ENCODE measurements at regions not wholly inside any gene's neighbourhood (a gene's known extent, or its start where the extent isn't known, plus 50 kb on each side); places are given as distances from the start of the nearest gene placed in this dataset.
"Not testable (repeated sequence)": the region's sequence is repeated elsewhere in the genome, so short reads cannot be mapped to it uniquely, and the experiment has no call there.

GRCh38 chr5:68028131-68028727, 187.3 kb upstream of the PIK3R1 start:
- Mint-ChIP-seq H3K36me3 (no peaks in the 10 kb centered on the region), H3K27ac (no peak overlapping the region), H3K4me3 (no peak overlapping the region), H3K9me3 (no peaks in the 10 kb centered on the region), H3K4me1 (no peaks in the 10 kb centered on the region), H3K27me3 (peaks cover 4% of the 10 kb centered on the region)
- DNase-seq: no peak

GRCh38 chr5:68027519-68027918, 188.0 kb upstream of the PIK3R1 start:
- no peaks in the 10 kb centered on the region for H3K9me3 Mint-ChIP-seq

DNA sequence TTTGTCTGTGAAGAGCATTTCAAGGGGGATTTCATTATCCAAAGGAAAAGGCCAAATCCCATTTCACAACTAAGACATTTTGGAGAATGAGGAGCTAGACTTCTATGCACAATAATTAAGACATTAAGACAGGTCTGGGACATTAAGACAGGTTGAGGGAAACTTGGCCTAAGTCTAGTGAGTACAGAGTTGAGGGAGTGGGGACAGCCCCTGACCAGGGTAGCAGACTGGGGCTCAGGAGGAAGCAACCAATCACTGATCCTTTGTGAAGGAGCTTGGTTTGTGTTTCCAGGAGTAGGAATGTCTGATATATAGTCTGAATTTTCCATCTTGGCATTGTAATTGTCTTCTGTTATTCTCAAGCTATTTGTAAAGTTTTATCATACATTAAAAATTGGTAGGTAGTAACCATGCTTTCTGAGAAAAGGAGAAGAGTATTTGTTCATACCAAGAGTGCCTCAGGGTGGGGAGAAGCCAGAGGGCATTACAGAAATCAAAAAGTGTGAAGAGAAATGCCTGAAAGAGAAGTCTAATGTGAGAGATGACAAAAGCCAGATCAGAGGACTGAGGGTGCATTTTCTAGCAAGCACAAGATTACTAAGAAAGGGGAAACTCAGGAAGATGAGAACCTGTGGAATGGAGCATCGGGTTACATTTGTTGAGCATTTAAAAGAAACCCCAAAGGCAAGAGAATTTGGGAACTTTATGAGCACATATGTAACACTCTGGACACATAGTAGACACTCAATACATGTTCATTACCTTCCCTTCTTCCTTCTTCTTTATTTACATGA, 189.3 kb upstream of the PIK3R1 start:
- DNase-seq: no peak
- H3K27me3 Mint-ChIP-seq: peaks cover 4% of the 10 kb centered on the region
- H3K4me1 Mint-ChIP-seq: no peaks in the 10 kb centered on the region
- H3K27ac Mint-ChIP-seq: no peak overlapping the region
- no peak overlapping the region for H3K4me3 Mint-ChIP-seq
- no peaks in the 10 kb centered on the region for H3K9me3 Mint-ChIP-seq
- H3K36me3 Mint-ChIP-seq: no peaks in the 10 kb centered on the region

More at GRCh38 chr5:68027519-68027918, 188.0 kb upstream of the PIK3R1 start:
- Mint-ChIP-seq H3K4me1 (no peaks in the 10 kb centered on the region), H3K27ac (no peak overlapping the region), H3K4me3 (no peak overlapping the region), H3K36me3 (no peaks in the 10 kb centered on the region), H3K27me3 (peaks cover 4% of the 10 kb centered on the region)
- no peak for DNase-seq

DNA sequence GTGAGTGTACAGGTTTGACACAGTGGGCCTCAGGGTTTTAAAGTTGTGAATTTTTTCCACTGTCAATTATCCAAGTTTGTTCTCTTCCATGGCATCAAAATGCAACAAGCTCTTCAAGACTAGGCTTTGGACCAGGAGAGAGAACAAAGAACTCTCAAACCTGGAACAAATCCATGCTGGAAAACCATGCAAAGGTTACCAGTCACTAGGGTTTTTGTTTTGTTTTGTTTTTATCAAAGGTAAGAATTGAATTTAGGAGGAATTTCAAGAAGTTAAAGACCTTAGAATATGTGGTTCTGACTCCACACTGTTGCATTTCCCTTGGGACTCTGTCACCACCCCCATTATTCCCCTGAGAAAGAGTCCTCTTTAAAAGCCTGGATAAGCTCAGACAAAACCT, 191.1 kb upstream of the PIK3R1 start:
- Mint-ChIP-seq H3K9me3 (no peaks in the 10 kb centered on the region), H3K4me3 (no peak overlapping the region), H3K36me3 (no peaks in the 10 kb centered on the region), H3K4me1 (no peaks in the 10 kb centered on the region), H3K27ac (no peak overlapping the region), H3K27me3 (no peaks in the 10 kb centered on the region)
- no peak for DNase-seq

- no peaks in the 10 kb centered on the region for H3K36me3 Mint-ChIP-seq
- no peaks in the 10 kb centered on the region for H3K27me3 Mint-ChIP-seq
- DNase-seq: no peak
- H3K9me3 Mint-ChIP-seq: no peaks in the 10 kb centered on the region
- H3K4me1 Mint-ChIP-seq: no peaks in the 10 kb centered on the region
- no peak overlapping the region for H3K4me3 Mint-ChIP-seq
- H3K27ac Mint-ChIP-seq: no peak overlapping the region
Measured at GRCh38 chr5:68021916-68022315, 193.6 kb upstream of the PIK3R1 start.

- Mint-ChIP-seq H3K9me3 (no peaks in the 10 kb centered on the region), H3K27me3 (no peaks in the 10 kb centered on the region), H3K27ac (no peak overlapping the region), H3K4me3 (no peak overlapping the region), H3K4me1 (no peaks in the 10 kb centered on the region), H3K36me3 (no peaks in the 10 kb centered on the region)
- DNase-seq: no peak
Measured at GRCh38 chr5:68021227-68021626, 194.3 kb upstream of the PIK3R1 start.

DNA sequence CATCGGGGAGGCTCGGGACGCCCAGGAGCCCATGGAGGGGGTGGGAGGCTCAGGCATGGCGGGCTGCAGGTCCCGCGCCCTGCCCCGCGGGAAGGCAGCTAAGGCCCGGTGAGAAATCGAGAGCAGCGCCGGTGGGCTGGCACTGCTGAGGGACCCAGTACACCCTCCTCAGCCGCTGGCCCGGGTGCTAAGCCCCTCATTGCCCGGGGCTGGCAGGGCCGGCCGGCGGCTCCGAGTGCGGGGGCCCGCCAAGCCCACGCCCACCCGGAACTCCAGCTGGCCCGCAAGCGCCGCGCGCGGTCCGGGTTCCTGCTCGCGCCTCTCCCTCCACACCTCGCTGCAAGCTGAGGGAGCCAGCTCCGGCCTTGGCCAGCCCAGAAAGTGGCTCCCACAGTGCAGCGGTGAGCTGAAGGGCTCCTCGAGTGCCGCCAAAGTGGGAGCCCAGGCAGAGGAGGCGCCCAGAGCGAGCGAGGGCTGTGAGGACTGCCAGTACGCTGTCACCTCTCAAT, 195.0 kb upstream of the PIK3R1 start:
- H3K9me3 Mint-ChIP-seq, H3K4me3 Mint-ChIP-seq, H3K36me3 Mint-ChIP-seq: not testable (repeated sequence)

GRCh38 chr5:68015381-68016302, 199.9 kb upstream of the PIK3R1 start:
- Mint-ChIP-seq H3K4me1 (no peaks in the 10 kb centered on the region), H3K27ac (no peak overlapping the region), H3K36me3 (no peaks in the 10 kb centered on the region), H3K4me3 (no peak overlapping the region), H3K9me3 (no peaks in the 10 kb centered on the region), H3K27me3 (no peaks in the 10 kb centered on the region)
- no peak for DNase-seq

More for the DNA sequence above, 195.0 kb upstream of the PIK3R1 start:
- not testable (repeated sequence) for DNase-seq, H3K27ac Mint-ChIP-seq, H3K4me1 Mint-ChIP-seq, H3K27me3 Mint-ChIP-seq

GRCh38 chr5:68012831-68013230, 202.7 kb upstream of the PIK3R1 start:
- Mint-ChIP-seq H3K4me1 (no peaks in the 10 kb centered on the region), H3K27me3 (no peaks in the 10 kb centered on the region), H3K4me3 (no peak overlapping the region), H3K36me3 (no peaks in the 10 kb centered on the region), H3K27ac (no peak overlapping the region), H3K9me3 (no peaks in the 10 kb centered on the region)
- DNase-seq: no peak

GRCh38 chr5:68012429-68012828, 203.1 kb upstream of the PIK3R1 start:
- H3K4me3 Mint-ChIP-seq: no peak overlapping the region
- H3K36me3 Mint-ChIP-seq: no peaks in the 10 kb centered on the region
- no peaks in the 10 kb centered on the region for H3K9me3 Mint-ChIP-seq
- no peaks in the 10 kb centered on the region for H3K4me1 Mint-ChIP-seq
- no peaks in the 10 kb centered on the region for H3K27me3 Mint-ChIP-seq
- DNase-seq: no peak
- no peak overlapping the region for H3K27ac Mint-ChIP-seq

DNA sequence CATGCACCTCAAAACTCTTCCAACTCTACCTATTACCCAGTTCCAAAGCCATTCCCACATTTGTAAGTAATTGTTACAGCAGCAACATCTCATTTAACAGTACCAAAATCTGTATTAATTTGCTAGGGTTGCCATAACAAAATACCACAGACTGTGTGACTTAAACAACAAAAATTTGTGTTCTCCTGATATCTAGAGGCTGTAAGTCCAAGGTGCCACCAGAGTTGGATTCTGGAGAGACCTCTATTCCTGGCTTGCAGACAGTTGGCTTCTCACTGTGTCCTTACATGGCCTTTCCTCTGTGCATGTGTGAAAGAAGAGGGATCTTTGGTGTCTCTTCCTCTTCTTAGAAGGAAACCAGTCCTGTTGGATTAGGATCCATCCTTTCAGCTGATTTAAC, 203.8 kb upstream of the PIK3R1 start:
- no peak overlapping the region for H3K4me3 Mint-ChIP-seq
- no peak for DNase-seq
- no peaks in the 10 kb centered on the region for H3K4me1 Mint-ChIP-seq
- H3K36me3 Mint-ChIP-seq: no peaks in the 10 kb centered on the region
- no peaks in the 10 kb centered on the region for H3K27me3 Mint-ChIP-seq
- H3K9me3 Mint-ChIP-seq: no peaks in the 10 kb centered on the region
- H3K27ac Mint-ChIP-seq: no peak overlapping the region

GRCh38 chr5:68011259-68011760, 204.2 kb upstream of the PIK3R1 start:
- Mint-ChIP-seq H3K27me3 (no peaks in the 10 kb centered on the region), H3K4me1 (no peaks in the 10 kb centered on the region), H3K27ac (no peak overlapping the region), H3K4me3 (no peak overlapping the region), H3K36me3 (no peaks in the 10 kb centered on the region), H3K9me3 (no peaks in the 10 kb centered on the region)
- DNase-seq: no peak

GRCh38 chr5:68010740-68011139, 204.8 kb upstream of the PIK3R1 start:
- Mint-ChIP-seq H3K4me1 (no peaks in the 10 kb centered on the region), H3K4me3 (no peak overlapping the region), H3K27ac (no peak overlapping the region), H3K36me3 (no peaks in the 10 kb centered on the region), H3K9me3 (no peaks in the 10 kb centered on the region), H3K27me3 (no peaks in the 10 kb centered on the region)
- no peak for DNase-seq

DNA sequence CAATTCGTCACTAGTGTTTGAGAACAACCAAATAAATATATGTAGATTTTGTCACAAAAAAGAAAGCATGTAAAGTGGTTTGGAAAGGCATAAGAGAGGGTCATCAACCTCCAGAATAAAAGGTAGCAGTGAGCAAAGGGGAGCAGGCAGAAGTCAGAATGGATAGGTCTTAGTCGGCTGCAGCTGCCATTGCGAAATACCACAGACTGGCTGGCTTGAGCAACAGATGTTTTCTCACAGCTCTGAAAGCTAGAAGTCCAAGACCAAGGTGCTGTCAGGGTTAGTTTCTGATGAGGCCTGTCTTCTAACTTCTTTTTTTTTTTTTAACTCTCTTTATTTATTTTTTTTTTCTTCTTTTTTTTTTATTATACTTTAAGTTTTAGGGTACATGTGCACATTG, 208.1 kb upstream of the PIK3R1 start:
- H3K4me3 Mint-ChIP-seq: no peak overlapping the region
- no peaks in the 10 kb centered on the region for H3K4me1 Mint-ChIP-seq
- DNase-seq: no peak
- no peak overlapping the region for H3K27ac Mint-ChIP-seq
- H3K9me3 Mint-ChIP-seq: no peaks in the 10 kb centered on the region
- no peaks in the 10 kb centered on the region for H3K27me3 Mint-ChIP-seq
- no peaks in the 10 kb centered on the region for H3K36me3 Mint-ChIP-seq

DNA sequence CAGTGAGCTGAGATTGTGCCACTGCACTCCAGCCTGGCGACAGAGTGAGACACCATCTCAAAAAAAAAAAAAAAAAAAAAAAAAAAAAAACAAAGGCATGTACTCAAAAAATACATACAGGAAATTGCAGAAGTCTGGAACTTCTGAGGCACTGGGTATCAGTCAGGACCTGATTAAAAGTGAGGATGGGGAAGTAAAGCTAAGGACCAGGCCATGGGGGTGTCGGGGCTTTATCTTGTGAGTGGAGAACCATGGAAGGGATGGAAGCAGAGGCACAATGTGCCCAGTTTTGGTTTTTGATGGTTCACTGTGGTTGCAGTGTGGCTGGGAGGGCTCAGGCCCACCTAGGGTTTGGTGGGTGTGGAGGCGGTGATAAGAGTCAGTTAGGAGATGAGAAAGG, 212.7 kb upstream of the PIK3R1 start:
- Mint-ChIP-seq H3K9me3 (no peaks in the 10 kb centered on the region), H3K4me1 (no peaks in the 10 kb centered on the region), H3K4me3 (no peak overlapping the region), H3K36me3 (no peaks in the 10 kb centered on the region), H3K27me3 (no peaks in the 10 kb centered on the region), H3K27ac (no peak overlapping the region)
- no peak for DNase-seq
